ENCODE measurements at regions not wholly inside any gene's neighbourhood (a gene's known extent, or its start where the extent isn't known, plus 50 kb on each side); places are given as distances from the start of the nearest gene placed in this dataset.

DNA sequence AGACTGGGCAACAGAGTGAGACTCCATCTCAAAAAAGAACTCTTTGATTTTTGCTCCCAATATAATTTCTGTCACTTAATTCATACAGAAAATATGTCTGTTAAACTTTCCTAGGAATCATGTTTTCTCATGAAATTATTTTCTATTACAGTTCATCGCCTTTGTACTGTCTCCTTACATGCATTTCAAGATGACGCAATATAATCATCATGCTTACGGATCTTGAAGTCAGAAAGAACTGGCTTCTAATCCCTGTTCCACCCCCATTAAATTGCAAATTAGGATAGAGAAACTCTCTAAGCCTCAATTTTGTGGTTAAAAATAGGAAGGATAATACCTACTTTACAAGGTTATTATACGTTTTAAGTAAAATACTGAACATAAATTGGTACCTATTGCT lies 467.6 kb upstream of the SMIM21 start:
- TF ChIP-seq, protein P1, sequence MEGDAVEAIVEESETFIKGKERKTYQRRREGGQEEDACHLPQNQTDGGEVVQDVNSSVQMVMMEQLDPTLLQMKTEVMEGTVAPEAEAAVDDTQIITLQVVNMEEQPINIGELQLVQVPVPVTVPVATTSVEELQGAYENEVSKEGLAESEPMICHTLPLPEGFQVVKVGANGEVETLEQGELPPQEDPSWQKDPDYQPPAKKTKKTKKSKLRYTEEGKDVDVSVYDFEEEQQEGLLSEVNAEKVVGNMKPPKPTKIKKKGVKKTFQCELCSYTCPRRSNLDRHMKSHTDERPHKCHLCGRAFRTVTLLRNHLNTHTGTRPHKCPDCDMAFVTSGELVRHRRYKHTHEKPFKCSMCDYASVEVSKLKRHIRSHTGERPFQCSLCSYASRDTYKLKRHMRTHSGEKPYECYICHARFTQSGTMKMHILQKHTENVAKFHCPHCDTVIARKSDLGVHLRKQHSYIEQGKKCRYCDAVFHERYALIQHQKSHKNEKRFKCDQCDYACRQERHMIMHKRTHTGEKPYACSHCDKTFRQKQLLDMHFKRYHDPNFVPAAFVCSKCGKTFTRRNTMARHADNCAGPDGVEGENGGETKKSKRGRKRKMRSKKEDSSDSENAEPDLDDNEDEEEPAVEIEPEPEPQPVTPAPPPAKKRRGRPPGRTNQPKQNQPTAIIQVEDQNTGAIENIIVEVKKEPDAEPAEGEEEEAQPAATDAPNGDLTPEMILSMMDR (IDR thresholded peaks at IDR 0.05), result no peak

- TF ChIP-seq, protein P1 (IDR thresholded peaks at IDR 0.05), result no peak
Observed at GRCh38 chr18:75884728-75885127, 457.2 kb upstream of the SMIM21 start.

DNA sequence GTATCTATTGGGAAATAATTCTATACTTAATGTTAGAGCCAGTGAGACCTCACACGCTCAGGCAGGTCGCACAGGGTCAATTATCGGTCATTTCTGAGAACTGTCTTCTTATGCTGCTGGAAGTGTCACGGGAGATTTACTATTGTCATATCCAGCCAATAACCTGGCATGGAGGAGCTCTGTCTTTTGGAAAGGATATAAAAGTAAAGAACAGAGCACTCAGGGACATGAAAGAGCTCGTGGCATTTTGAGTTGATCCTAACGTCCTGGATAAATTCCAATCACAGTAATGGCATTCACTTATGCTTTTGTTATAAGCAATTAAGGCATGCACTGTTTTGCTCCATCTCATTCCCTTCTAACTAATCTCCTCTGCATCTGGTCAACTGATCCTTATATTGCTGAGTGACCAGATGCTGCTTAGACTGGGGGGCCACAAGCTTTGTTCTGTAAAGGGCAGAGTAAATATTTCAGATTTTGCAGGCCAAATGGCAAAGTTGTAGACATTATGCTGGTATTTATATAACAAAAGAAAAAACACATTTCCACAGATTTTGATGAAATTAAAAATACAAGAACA lies 453.5 kb upstream of the SMIM21 start:
- TF ChIP-seq, protein P1 (IDR thresholded peaks at IDR 0.05), result no peak

GRCh38 chr18:75880266-75880665 lies 452.8 kb upstream of the SMIM21 start:
- TF ChIP-seq, protein P1 (IDR thresholded peaks at IDR 0.05), result no peak

GRCh38 chr18:75879196-75879595 lies 451.7 kb upstream of the SMIM21 start:
- TF ChIP-seq, protein P1 (IDR thresholded peaks at IDR 0.05), result no peak

DNA sequence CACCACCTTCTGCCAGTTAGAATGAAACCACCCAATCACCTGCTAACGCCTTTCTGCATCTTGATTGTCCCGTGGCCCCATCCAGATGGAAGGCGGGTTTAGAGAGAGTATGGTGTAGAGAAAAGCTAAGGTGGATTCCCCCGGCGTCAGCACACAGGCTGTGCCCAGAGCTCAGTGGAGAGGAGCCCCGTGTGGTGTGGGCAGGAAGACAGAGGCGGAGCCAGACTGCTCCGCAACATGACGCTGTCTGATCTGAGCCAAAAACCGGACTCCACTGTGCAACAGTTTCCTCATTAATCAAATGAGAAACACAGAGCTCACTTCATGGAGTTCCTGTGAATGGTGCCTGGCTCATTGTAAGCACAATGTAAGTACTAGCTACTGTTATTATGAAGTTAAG lies 448.1 kb upstream of the SMIM21 start:
- TF ChIP-seq, protein P1 (IDR thresholded peaks at IDR 0.05), result no peak

DNA sequence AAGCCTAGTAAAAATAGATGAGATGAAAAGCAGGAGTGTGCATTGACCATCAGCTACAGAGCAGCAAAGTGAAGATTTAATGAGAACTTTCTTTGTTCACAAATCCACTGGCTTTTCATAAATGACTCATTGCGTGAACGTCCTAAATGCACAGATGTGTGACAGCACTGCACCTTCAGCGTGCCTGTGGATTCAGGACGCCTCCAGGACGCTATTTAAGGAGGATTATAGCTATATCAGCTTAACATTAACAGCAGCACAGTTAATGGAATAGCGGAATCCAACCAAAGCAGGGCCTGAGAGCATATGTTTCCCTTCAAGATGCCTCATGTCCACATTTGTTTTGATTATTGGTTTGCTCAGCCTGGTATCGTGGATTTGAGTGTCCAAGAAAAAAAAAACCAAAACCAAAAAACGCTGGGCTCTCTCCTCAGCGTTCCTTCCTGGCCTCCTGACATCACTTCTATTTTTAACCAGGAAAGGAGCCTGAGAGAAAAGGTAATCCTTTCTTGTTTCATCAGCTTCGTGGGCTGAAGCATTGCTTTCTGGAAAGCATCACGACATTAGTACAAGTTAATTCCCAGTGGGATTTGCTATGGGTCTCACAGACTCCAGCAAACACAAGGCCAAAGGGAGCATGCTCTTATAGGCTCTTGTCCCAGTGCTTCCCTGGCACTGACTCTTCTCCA lies 447.0 kb upstream of the SMIM21 start:
- TF ChIP-seq, protein P1 (IDR thresholded peaks at IDR 0.05), result no peak

Data from LNCAP (cell line).